Fibroblast of lung (primary cell): ENCODE measurements at regions not wholly inside any gene's neighbourhood (a gene's known extent, or its start where the extent isn't known, plus 50 kb on each side); places are given as distances from the start of the nearest gene placed in this dataset.

ENCODE experiments used
- DNase-seq, 2 donors: peaks; one replicate each; pipeline versions ENCODE4 v3.0.0 to v3.0.0-alpha.2; 2010; ENCODE audit warnings: low read depth in 2 of 2
- H2AFZ ChIP-seq: 2 replicates; pipeline ENCODE4 v1.5.1; 2012; ENCODE audit warnings: low read length, control low read depth, inconsistent platforms
- H3K27ac ChIP-seq: 2 replicates; pipeline ENCODE4 v1.5.1; 2011; ENCODE audit warnings: low read length, control low read depth; ENCODE audit not compliant: insufficient read depth
- H3K27me3 ChIP-seq: 2 replicates; pipeline ENCODE4 v1.5.1; 2011; ENCODE audit warnings: mild to moderate bottlenecking, low read length; ENCODE audit not compliant: control insufficient read depth, insufficient read depth
- H3K36me3 ChIP-seq: 2 replicates; pipeline ENCODE4 v1.5.1; 2011; ENCODE audit warnings: low read length; ENCODE audit not compliant: control insufficient read depth, insufficient read depth
- H3K4me1 ChIP-seq: 2 replicates; pipeline ENCODE4 v1.5.1; 2011; ENCODE audit warnings: low read length; ENCODE audit not compliant: control insufficient read depth, insufficient read depth; ENCODE audit errors: extremely low read depth
- H3K4me2 ChIP-seq: 2 replicates; pipeline ENCODE4 v1.5.1; 2011; ENCODE audit warnings: low read length, control low read depth; ENCODE audit not compliant: insufficient read depth; ENCODE audit errors: extremely low read depth
- H3K4me3 ChIP-seq, 4 experiments: fragments of 200-600 bp in 1 of 4; sonication (generic) in 1 of 4; replicated peaks in 1 of 4; 2 replicates each; pipeline ENCODE4 v1.5.1; 2011 to 2016; ENCODE audit warnings: low read length in 4 of 4, low read depth in 3 of 4, mild to moderate bottlenecking in 3 of 4, control low read depth in 2 of 4, inconsistent platforms in 1 of 4, mixed read lengths in 1 of 4; ENCODE audit not compliant: insufficient read depth in 1 of 4; ENCODE audit errors: control extremely low read depth in 1 of 4
- H3K79me2 ChIP-seq: 2 replicates; pipeline ENCODE4 v1.5.1; 2012; ENCODE audit warnings: mild to moderate bottlenecking, low read length, inconsistent platforms; ENCODE audit not compliant: control insufficient read depth, insufficient read depth
- H3K9ac ChIP-seq: 2 replicates; pipeline ENCODE4 v1.5.1; 2011; ENCODE audit warnings: mild to moderate bottlenecking, low read length, control low read depth; ENCODE audit not compliant: insufficient read depth
- H3K9me3 ChIP-seq: 2 replicates; pipeline ENCODE4 v1.5.1; 2012; ENCODE audit warnings: low read depth, low read length; ENCODE audit not compliant: control insufficient read depth, insufficient read depth
- H4K20me1 ChIP-seq: 2 replicates; pipeline ENCODE4 v1.5.1; 2011; ENCODE audit warnings: low read length; ENCODE audit not compliant: control insufficient read depth, insufficient read depth; ENCODE audit errors: extremely low read depth
- EZH2 ChIP-seq: IDR thresholded peaks from 2 replicates; pipeline ENCODE4 v1.5.1; 2012; ENCODE audit warnings: low read length, control low read depth, mild to moderate bottlenecking; ENCODE audit errors: missing control alignments
- TF ChIP-seq, protein P1 (sequence below), 2 donors: IDR thresholded peaks in 1 of 2; conservative IDR thresholded peaks in 1 of 2; 1 replicate in 1 of 2; 2 replicates in 1 of 2; pipeline ENCODE4 v1.5.1; 2011 to 2012; ENCODE audit warnings: low read length in 2 of 2, control low read depth in 1 of 2, inconsistent platforms in 1 of 2, low read depth in 1 of 2, mild to moderate bottlenecking in 1 of 2

DNA sequence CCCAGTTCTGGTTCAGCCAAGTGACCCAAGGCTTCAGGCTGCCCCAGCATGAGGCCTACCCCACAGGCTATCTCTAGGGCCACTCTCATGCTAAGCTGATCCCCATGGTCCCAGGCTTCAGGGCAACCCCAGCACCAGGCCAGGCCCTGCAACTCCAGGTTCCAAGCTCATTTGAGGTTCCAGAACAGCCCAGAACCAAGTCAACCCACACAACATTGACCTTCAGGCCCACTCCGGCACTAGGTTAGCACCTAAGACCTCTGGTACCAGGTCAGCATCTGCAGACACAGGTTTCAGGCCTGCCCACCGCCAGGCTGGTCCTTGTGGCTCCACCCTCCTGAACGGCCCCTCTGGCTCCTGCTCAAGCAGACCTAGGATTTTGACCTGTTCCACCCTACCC is 421.2 kb downstream of the CDH11 start:
- TF ChIP-seq, protein P1, sequence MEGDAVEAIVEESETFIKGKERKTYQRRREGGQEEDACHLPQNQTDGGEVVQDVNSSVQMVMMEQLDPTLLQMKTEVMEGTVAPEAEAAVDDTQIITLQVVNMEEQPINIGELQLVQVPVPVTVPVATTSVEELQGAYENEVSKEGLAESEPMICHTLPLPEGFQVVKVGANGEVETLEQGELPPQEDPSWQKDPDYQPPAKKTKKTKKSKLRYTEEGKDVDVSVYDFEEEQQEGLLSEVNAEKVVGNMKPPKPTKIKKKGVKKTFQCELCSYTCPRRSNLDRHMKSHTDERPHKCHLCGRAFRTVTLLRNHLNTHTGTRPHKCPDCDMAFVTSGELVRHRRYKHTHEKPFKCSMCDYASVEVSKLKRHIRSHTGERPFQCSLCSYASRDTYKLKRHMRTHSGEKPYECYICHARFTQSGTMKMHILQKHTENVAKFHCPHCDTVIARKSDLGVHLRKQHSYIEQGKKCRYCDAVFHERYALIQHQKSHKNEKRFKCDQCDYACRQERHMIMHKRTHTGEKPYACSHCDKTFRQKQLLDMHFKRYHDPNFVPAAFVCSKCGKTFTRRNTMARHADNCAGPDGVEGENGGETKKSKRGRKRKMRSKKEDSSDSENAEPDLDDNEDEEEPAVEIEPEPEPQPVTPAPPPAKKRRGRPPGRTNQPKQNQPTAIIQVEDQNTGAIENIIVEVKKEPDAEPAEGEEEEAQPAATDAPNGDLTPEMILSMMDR (conservative IDR thresholded peaks at IDR 0.05 in 1 of 2, IDR thresholded peaks at IDR 0.05 in 1 of 2; ENCODE audit: low read depth in 1 of 2, low read length in 2 of 2) = no peak
- TF ChIP-seq EZH2 = no peak
- Histone ChIP-seq H3K9ac (no peak overlapping the region), H3K4me1 (no peaks in the 10 kb centered on the region), H3K9me3 (no peaks in the 10 kb centered on the region), H3K79me2 (no peaks in the 10 kb centered on the region), H3K36me3 (no peaks in the 10 kb centered on the region), H3K4me3 (no peak overlapping the region), H3K27me3 (no peaks in the 10 kb centered on the region), H4K20me1 (no peaks in the 10 kb centered on the region), H3K27ac (no peak overlapping the region), H2AFZ (no peak overlapping the region), H3K4me2 (no peak overlapping the region)
- no peak for DNase-seq

DNA sequence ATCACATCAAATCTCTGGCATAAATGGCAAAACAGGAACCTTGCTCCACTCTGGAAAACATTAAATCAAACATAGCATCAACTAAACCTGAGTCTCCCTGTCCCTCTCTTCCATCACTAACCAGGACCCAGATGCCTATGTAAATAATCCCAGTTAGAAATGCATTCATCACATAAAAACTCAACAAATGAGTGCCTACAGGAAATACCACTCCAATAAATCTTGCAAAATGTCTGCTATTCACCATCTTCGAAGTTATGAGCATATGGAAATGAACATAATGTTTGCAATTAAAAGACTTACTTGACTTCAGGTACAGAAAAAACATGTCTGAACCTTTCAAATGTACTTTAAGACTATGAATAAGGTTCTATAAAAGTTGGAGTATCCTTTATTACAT is 425.0 kb downstream of the CDH11 start:
- Histone ChIP-seq H3K4me3 (no peak overlapping the region), H3K4me2 (no peak overlapping the region), H3K4me1 (no peaks in the 10 kb centered on the region), H4K20me1 (no peaks in the 10 kb centered on the region), H3K79me2 (no peaks in the 10 kb centered on the region), H3K9ac (no peak overlapping the region), H3K36me3 (no peaks in the 10 kb centered on the region), H3K9me3 (no peaks in the 10 kb centered on the region), H2AFZ (no peak overlapping the region), H3K27ac (no peak overlapping the region), H3K27me3 (no peaks in the 10 kb centered on the region)
- no peak for TF ChIP-seq EZH2
- TF ChIP-seq, protein P1 (conservative IDR thresholded peaks at IDR 0.05 in 1 of 2, IDR thresholded peaks at IDR 0.05 in 1 of 2; ENCODE audit: low read depth in 1 of 2, low read length in 2 of 2) = no peak
- DNase-seq = no peak

- Histone ChIP-seq H3K4me3 (no peak overlapping the region), H2AFZ (no peak overlapping the region), H3K4me1 (no peaks in the 10 kb centered on the region), H3K79me2 (no peaks in the 10 kb centered on the region), H3K36me3 (no peaks in the 10 kb centered on the region), H3K9ac (no peak overlapping the region), H3K4me2 (no peak overlapping the region), H3K27ac (no peak overlapping the region), H3K9me3 (no peaks in the 10 kb centered on the region), H4K20me1 (no peaks in the 10 kb centered on the region), H3K27me3 (no peaks in the 10 kb centered on the region)
- TF ChIP-seq, protein P1 (conservative IDR thresholded peaks at IDR 0.05 in 1 of 2, IDR thresholded peaks at IDR 0.05 in 1 of 2; ENCODE audit: low read depth in 1 of 2, low read length in 2 of 2) = no peak
- TF ChIP-seq EZH2 = no peak
- DNase-seq = no peak
Observed at GRCh38 chr16:64695684-64696083, 426.2 kb downstream of the CDH11 start.
